Liver (tissue), 8 donors: ENCODE measurements at regions not wholly inside any gene's neighbourhood (a gene's known extent, or its start where the extent isn't known, plus 50 kb on each side); places are given as distances from the start of the nearest gene placed in this dataset.

Experiments
- DNase-seq: peaks from one replicate; pipeline ENCODE4 v3.0.0-alpha.2; 2017; ENCODE audit warnings: low spot score
- H3K27ac ChIP-seq, 2 donors: one replicate each; pipeline ENCODE4 v1.7.0; 2013; ENCODE audit warnings: inconsistent platforms in 2 of 2, low read length in 2 of 2, control low read depth in 1 of 2, low read depth in 1 of 2, mild to moderate bottlenecking in 1 of 2
- H3K27me3 ChIP-seq, 4 donors: one replicate each; pipeline versions ENCODE4 v1.6.1 to v1.7.0; 2013; ENCODE audit warnings: low read length in 3 of 4, inconsistent platforms in 1 of 4, mild to moderate bottlenecking in 1 of 4, moderate library complexity in 1 of 4; ENCODE audit not compliant: control insufficient read depth in 4 of 4, insufficient read depth in 4 of 4
- H3K36me3 ChIP-seq, 4 donors: one replicate each; pipeline versions ENCODE4 v1.6.1 to v1.7.0; 2013; ENCODE audit warnings: low read length in 3 of 4, mild to moderate bottlenecking in 3 of 4, low read depth in 1 of 4, moderate library complexity in 1 of 4; ENCODE audit not compliant: control insufficient read depth in 4 of 4, insufficient read depth in 3 of 4
- H3K4me1 ChIP-seq, 4 donors: one replicate each; pipeline versions ENCODE4 v1.6.1 to v1.7.0; 2013; ENCODE audit warnings: low read length in 3 of 4, mild to moderate bottlenecking in 3 of 4, moderate library complexity in 1 of 4; ENCODE audit not compliant: control insufficient read depth in 4 of 4, insufficient read depth in 4 of 4
- H3K4me3 ChIP-seq, 3 donors: one replicate each; pipeline versions ENCODE4 v1.6.1 to v1.7.0; 2013; ENCODE audit warnings: low read length in 3 of 3, control low read depth in 1 of 3, low read depth in 1 of 3, mild to moderate bottlenecking in 1 of 3
- H3K9ac ChIP-seq, 2 donors: one replicate each; pipeline ENCODE4 v1.7.0; 2013; ENCODE audit warnings: low read length in 2 of 2, mild to moderate bottlenecking in 2 of 2, moderate library complexity in 2 of 2, control low read depth in 1 of 2, low read depth in 1 of 2
- H3K9me3 ChIP-seq, 4 donors: one replicate each; pipeline versions ENCODE4 v1.6.1 to v1.7.0; 2013; ENCODE audit warnings: low read length in 3 of 4; ENCODE audit not compliant: control insufficient read depth in 4 of 4
- ATF3 ChIP-seq: IDR thresholded peaks from 2 replicates; pipeline ENCODE4 v1.6.1; 2016; ENCODE audit warnings: antibody characterized with exemption
- EGR1 ChIP-seq, 2 donors: IDR thresholded peaks; 2 replicates each; pipeline ENCODE4 v1.6.1; 2016 to 2018; ENCODE audit warnings: antibody characterized with exemption in 2 of 2, low read depth in 2 of 2
- FOXA1 ChIP-seq: IDR thresholded peaks from 2 replicates; pipeline ENCODE4 v1.6.1; 2016; ENCODE audit warnings: antibody characterized with exemption
- GABPA ChIP-seq, 2 donors: IDR thresholded peaks in 1 of 2; conservative IDR thresholded peaks in 1 of 2; 2 replicates each; pipeline ENCODE4 v1.6.1; 2016; ENCODE audit warnings: antibody characterized with exemption in 2 of 2, mild to moderate bottlenecking in 1 of 2, moderate library complexity in 1 of 2
- HNF4G ChIP-seq: IDR thresholded peaks from 2 replicates; pipeline ENCODE4 v1.6.1; 2016; ENCODE audit warnings: antibody characterized with exemption
- JUND ChIP-seq, 2 donors: IDR thresholded peaks; 2 replicates each; pipeline ENCODE4 v1.6.1; 2016; ENCODE audit warnings: antibody characterized with exemption in 2 of 2
- MAX ChIP-seq: IDR thresholded peaks from 2 replicates; pipeline ENCODE4 v1.6.1; 2016; ENCODE audit warnings: antibody characterized with exemption
- NR2F2 ChIP-seq: IDR thresholded peaks from 2 replicates; pipeline ENCODE4 v1.6.1; 2016; ENCODE audit warnings: antibody characterized with exemption
- RAD21 ChIP-seq, 2 donors: IDR thresholded peaks; 2 replicates each; pipeline ENCODE4 v1.6.1; 2016; ENCODE audit warnings: antibody characterized with exemption in 2 of 2, mild to moderate bottlenecking in 2 of 2
- YY1 ChIP-seq: IDR thresholded peaks from 2 replicates; pipeline ENCODE4 v1.6.1; 2016; ENCODE audit warnings: antibody characterized with exemption, mild to moderate bottlenecking
- WGBS: extraction: QIAGEN DNeasy Blood & Tissue Kit; methylation state at CpG from one replicate; pipeline ENCODE4 v1.1.7; 2013; 5-methylcytosine and 5-hydroxymethylcytosine counted together
- TF ChIP-seq, protein P1 (sequence below): IDR thresholded peaks from 2 replicates; pipeline ENCODE4 v1.6.1; 2016; ENCODE audit warnings: antibody characterized with exemption
- TF ChIP-seq, protein P2 (sequence below): fragments of 150-350 bp; IDR thresholded peaks from 2 replicates; pipeline ENCODE4 v1.5.1; 2017; ENCODE audit warnings: improper control_type of control experiment, low read depth, low read length; ENCODE audit not compliant: missing input control
- TF ChIP-seq, protein P3 (sequence below): IDR thresholded peaks from 2 replicates; pipeline ENCODE4 v1.6.1; 2016; ENCODE audit warnings: antibody characterized with exemption, mild to moderate bottlenecking
- donor health status: healthy.
- donor health status: healthy.
- donor health status: healthy.
- donor health status: healthy.
- donor health status: healthy.

DNA sequence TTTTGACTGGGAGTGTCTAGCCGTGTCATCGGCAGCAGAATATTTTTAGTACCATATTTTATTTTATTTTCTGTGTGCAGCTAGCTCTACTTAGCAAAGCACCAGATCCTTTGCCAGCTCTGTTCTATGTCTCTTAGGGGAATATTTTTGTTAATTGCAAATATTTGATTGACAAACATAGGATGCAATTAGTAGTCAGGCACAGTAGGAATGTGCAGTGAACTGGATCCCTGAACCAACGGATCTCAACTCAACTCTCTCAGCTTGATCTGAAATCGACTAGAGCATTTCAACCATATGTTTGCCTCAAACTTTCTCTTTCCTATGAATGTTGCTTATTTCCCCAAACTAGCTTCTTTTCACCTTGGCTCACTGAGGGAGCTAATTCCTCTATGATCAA, 998.0 kb upstream of the FANCL start (continued):
- TF ChIP-seq ATF3 (no peak), RAD21 (IDR thresholded peaks at IDR 0.05) (no peak)

DNA sequence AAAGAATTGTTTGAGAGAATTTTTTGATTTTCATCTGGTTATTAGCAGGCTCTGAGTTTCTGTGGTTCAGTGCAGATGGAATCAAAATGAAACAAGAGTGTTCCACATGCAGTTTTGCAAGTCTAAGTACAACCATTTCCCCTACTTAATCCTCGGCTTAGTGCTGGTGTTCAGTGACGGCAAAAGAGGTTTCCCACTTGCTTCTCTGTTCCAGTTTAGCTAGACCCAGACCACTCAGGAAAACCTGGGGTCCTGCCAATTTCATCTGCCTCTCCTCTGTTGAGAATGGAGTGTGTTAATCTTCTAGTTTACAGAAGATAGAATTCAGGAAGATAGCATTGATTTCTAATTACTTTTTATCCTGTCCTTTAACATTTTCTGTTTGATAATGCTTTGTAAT, 996.2 kb upstream of the FANCL start:
- WGBS: 81% methylated on average over 2 of the region's 2 CpGs
- DNase-seq: no peak

GRCh38 chr2:59236723-59237122, 995.6 kb upstream of the FANCL start:
- no peak for DNase-seq
- Histone ChIP-seq H3K9ac (no peak overlapping the region), H3K27me3 (peaks cover 0 to 4% (median 0%) of the 10 kb centered on the region in 4 donors), H3K4me3 (no peak overlapping the region), H3K9me3 (no peaks in the 10 kb centered on the region), H3K4me1 (no peaks in the 10 kb centered on the region), H3K36me3 (no peaks in the 10 kb centered on the region), H3K27ac (no peak overlapping the region)
- TF ChIP-seq, protein P1, sequence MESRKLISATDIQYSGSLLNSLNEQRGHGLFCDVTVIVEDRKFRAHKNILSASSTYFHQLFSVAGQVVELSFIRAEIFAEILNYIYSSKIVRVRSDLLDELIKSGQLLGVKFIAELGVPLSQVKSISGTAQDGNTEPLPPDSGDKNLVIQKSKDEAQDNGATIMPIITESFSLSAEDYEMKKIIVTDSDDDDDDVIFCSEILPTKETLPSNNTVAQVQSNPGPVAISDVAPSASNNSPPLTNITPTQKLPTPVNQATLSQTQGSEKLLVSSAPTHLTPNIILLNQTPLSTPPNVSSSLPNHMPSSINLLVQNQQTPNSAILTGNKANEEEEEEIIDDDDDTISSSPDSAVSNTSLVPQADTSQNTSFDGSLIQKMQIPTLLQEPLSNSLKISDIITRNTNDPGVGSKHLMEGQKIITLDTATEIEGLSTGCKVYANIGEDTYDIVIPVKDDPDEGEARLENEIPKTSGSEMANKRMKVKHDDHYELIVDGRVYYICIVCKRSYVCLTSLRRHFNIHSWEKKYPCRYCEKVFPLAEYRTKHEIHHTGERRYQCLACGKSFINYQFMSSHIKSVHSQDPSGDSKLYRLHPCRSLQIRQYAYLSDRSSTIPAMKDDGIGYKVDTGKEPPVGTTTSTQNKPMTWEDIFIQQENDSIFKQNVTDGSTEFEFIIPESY: no peak
- TF ChIP-seq NR2F2: no peak
- TF ChIP-seq, protein P2, sequence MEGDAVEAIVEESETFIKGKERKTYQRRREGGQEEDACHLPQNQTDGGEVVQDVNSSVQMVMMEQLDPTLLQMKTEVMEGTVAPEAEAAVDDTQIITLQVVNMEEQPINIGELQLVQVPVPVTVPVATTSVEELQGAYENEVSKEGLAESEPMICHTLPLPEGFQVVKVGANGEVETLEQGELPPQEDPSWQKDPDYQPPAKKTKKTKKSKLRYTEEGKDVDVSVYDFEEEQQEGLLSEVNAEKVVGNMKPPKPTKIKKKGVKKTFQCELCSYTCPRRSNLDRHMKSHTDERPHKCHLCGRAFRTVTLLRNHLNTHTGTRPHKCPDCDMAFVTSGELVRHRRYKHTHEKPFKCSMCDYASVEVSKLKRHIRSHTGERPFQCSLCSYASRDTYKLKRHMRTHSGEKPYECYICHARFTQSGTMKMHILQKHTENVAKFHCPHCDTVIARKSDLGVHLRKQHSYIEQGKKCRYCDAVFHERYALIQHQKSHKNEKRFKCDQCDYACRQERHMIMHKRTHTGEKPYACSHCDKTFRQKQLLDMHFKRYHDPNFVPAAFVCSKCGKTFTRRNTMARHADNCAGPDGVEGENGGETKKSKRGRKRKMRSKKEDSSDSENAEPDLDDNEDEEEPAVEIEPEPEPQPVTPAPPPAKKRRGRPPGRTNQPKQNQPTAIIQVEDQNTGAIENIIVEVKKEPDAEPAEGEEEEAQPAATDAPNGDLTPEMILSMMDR: no peak
- TF ChIP-seq, protein P3, sequence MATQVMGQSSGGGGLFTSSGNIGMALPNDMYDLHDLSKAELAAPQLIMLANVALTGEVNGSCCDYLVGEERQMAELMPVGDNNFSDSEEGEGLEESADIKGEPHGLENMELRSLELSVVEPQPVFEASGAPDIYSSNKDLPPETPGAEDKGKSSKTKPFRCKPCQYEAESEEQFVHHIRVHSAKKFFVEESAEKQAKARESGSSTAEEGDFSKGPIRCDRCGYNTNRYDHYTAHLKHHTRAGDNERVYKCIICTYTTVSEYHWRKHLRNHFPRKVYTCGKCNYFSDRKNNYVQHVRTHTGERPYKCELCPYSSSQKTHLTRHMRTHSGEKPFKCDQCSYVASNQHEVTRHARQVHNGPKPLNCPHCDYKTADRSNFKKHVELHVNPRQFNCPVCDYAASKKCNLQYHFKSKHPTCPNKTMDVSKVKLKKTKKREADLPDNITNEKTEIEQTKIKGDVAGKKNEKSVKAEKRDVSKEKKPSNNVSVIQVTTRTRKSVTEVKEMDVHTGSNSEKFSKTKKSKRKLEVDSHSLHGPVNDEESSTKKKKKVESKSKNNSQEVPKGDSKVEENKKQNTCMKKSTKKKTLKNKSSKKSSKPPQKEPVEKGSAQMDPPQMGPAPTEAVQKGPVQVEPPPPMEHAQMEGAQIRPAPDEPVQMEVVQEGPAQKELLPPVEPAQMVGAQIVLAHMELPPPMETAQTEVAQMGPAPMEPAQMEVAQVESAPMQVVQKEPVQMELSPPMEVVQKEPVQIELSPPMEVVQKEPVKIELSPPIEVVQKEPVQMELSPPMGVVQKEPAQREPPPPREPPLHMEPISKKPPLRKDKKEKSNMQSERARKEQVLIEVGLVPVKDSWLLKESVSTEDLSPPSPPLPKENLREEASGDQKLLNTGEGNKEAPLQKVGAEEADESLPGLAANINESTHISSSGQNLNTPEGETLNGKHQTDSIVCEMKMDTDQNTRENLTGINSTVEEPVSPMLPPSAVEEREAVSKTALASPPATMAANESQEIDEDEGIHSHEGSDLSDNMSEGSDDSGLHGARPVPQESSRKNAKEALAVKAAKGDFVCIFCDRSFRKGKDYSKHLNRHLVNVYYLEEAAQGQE: no peak
- TF ChIP-seq ATF3: no peak
- no peak for TF ChIP-seq MAX
- no peak for TF ChIP-seq RAD21 (IDR thresholded peaks at IDR 0.05)
- TF ChIP-seq JUND (IDR thresholded peaks at IDR 0.05): no peak
- no peak for TF ChIP-seq YY1
- no peak for TF ChIP-seq HNF4G
- TF ChIP-seq EGR1 (IDR thresholded peaks at IDR 0.05; ENCODE audit: low read depth in 2 of 2): no peak
- WGBS: 86% methylated on average over 5 of the region's 5 CpGs

More for the DNA sequence above, 996.2 kb upstream of the FANCL start:
- no peaks in the 10 kb centered on the region for H3K36me3 ChIP-seq
- peaks cover 0 to 4% (median 0%) of the 10 kb centered on the region in 4 donors for H3K27me3 ChIP-seq
- H3K27ac ChIP-seq: no peak overlapping the region
- no peak for TF ChIP-seq FOXA1
- TF ChIP-seq MAX: no peak
- TF ChIP-seq EGR1 (IDR thresholded peaks at IDR 0.05; ENCODE audit: low read depth in 2 of 2): no peak
- TF ChIP-seq GABPA (IDR thresholded peaks at IDR 0.05 in 1 of 2, conservative IDR thresholded peaks at IDR 0.05 in 1 of 2): no peak
- no peaks in the 10 kb centered on the region for H3K4me1 ChIP-seq
- no peak overlapping the region for H3K9ac ChIP-seq
- H3K4me3 ChIP-seq: no peak overlapping the region
- H3K9me3 ChIP-seq: no peaks in the 10 kb centered on the region
